Chondrocyte (in vitro differentiated cells): ENCODE measurements at regions not wholly inside any gene's neighbourhood (a gene's known extent, or its start where the extent isn't known, plus 50 kb on each side); places are given as distances from the start of the nearest gene placed in this dataset.

Source experiments
- DNase-seq: peaks from one replicate; pipeline ENCODE4 v3.0.0; 2021; ENCODE audit warnings: mixed read lengths, low spot score
- H3K27ac Mint-ChIP-seq: one replicate; pipeline ENCODE4 v1.8.0; 2021; ENCODE audit warnings: mild to moderate bottlenecking, moderate library complexity, mixed read lengths; ENCODE audit not compliant: unreplicated experiment
- H3K27me3 Mint-ChIP-seq: 2 replicates; pipeline ENCODE4 v1.8.0; 2021; ENCODE audit warnings: low read depth, mixed read lengths
- H3K36me3 Mint-ChIP-seq: 2 replicates; pipeline ENCODE4 v1.8.0; 2021; ENCODE audit warnings: low read depth, mixed read lengths
- H3K4me1 Mint-ChIP-seq: 2 replicates; pipeline ENCODE4 v1.8.0; 2021; ENCODE audit warnings: low read depth, mild to moderate bottlenecking, mixed read lengths
- H3K4me3 Mint-ChIP-seq: one replicate; pipeline ENCODE4 v1.8.0; 2021; ENCODE audit warnings: mild to moderate bottlenecking, moderate library complexity, mixed read lengths; ENCODE audit not compliant: unreplicated experiment
- H3K9me3 Mint-ChIP-seq: 2 replicates; pipeline ENCODE4 v1.8.0; 2021; ENCODE audit warnings: low read depth, mixed read lengths
- CTCF ChIP-seq: fragments of 200-600 bp; sonication (generic); IDR thresholded peaks from 2 replicates; pipeline ENCODE4 v1.5.0; 2021; ENCODE audit warnings: antibody characterized with exemption, mild to moderate bottlenecking, moderate library complexity

GRCh38 chr12:84069198-84069597 lies 843.4 kb downstream of the SLC6A15 start:
- Mint-ChIP-seq H3K4me1 (no peaks in the 10 kb centered on the region), H3K4me3 (no peak overlapping the region), H3K27me3 (no peaks in the 10 kb centered on the region), H3K27ac (no peak overlapping the region), H3K9me3 (no peaks in the 10 kb centered on the region), H3K36me3 (no peaks in the 10 kb centered on the region)
- TF ChIP-seq CTCF: no peak
- DNase-seq: no peak

GRCh38 chr12:84058136-84058535 lies 854.5 kb downstream of the SLC6A15 start:
- TF ChIP-seq CTCF: no peak
- Mint-ChIP-seq H3K9me3 (peaks cover 3% of the 10 kb centered on the region), H3K4me1 (no peaks in the 10 kb centered on the region), H3K4me3 (no peak overlapping the region), H3K27me3 (no peaks in the 10 kb centered on the region), H3K36me3 (no peaks in the 10 kb centered on the region), H3K27ac (no peak overlapping the region)
- DNase-seq: no peak

- H3K36me3 Mint-ChIP-seq: no peaks in the 10 kb centered on the region
- H3K4me1 Mint-ChIP-seq: no peaks in the 10 kb centered on the region
- no peak for TF ChIP-seq CTCF
- no peaks in the 10 kb centered on the region for H3K27me3 Mint-ChIP-seq
- H3K27ac Mint-ChIP-seq: no peak overlapping the region
- no peak overlapping the region for H3K4me3 Mint-ChIP-seq
- H3K9me3 Mint-ChIP-seq: peaks cover 6% of the 10 kb centered on the region
- no peak for DNase-seq
Observed at GRCh38 chr12:84054811-84055210, 857.8 kb downstream of the SLC6A15 start.

- H3K36me3 Mint-ChIP-seq: no peaks in the 10 kb centered on the region
- no peak overlapping the region for H3K4me3 Mint-ChIP-seq
- no peaks in the 10 kb centered on the region for H3K4me1 Mint-ChIP-seq
- TF ChIP-seq CTCF: no peak
- DNase-seq: no peak
- no peaks in the 10 kb centered on the region for H3K27me3 Mint-ChIP-seq
- H3K27ac Mint-ChIP-seq: no peak overlapping the region
- H3K9me3 Mint-ChIP-seq: peaks cover 1% of the 10 kb centered on the region
Observed at GRCh38 chr12:84047881-84048280, 864.7 kb downstream of the SLC6A15 start.

GRCh38 chr12:84046859-84047258 lies 865.7 kb downstream of the SLC6A15 start:
- no peak for TF ChIP-seq CTCF
- Mint-ChIP-seq H3K4me1 (no peaks in the 10 kb centered on the region), H3K27ac (no peak overlapping the region), H3K36me3 (no peaks in the 10 kb centered on the region), H3K9me3 (no peaks in the 10 kb centered on the region), H3K4me3 (no peak overlapping the region), H3K27me3 (no peaks in the 10 kb centered on the region)
- no peak for DNase-seq
